ENCODE measurements at regions not wholly inside any gene's neighbourhood (a gene's known extent, or its start where the extent isn't known, plus 50 kb on each side); places are given as distances from the start of the nearest gene placed in this dataset.

- TF ChIP-seq, protein P1, sequence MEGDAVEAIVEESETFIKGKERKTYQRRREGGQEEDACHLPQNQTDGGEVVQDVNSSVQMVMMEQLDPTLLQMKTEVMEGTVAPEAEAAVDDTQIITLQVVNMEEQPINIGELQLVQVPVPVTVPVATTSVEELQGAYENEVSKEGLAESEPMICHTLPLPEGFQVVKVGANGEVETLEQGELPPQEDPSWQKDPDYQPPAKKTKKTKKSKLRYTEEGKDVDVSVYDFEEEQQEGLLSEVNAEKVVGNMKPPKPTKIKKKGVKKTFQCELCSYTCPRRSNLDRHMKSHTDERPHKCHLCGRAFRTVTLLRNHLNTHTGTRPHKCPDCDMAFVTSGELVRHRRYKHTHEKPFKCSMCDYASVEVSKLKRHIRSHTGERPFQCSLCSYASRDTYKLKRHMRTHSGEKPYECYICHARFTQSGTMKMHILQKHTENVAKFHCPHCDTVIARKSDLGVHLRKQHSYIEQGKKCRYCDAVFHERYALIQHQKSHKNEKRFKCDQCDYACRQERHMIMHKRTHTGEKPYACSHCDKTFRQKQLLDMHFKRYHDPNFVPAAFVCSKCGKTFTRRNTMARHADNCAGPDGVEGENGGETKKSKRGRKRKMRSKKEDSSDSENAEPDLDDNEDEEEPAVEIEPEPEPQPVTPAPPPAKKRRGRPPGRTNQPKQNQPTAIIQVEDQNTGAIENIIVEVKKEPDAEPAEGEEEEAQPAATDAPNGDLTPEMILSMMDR (IDR thresholded peaks at IDR 0.05), result no peak
- no peak for TF ChIP-seq POLR2A (IDR thresholded peaks at IDR 0.05)
Measured at GRCh38 chr11:131135611-131136010, 219.3 kb upstream of the SNX19 start.
